Kidney (tissue), 13 donors: ENCODE measurements at regions not wholly inside any gene's neighbourhood (a gene's known extent, or its start where the extent isn't known, plus 50 kb on each side); places are given as distances from the start of the nearest gene placed in this dataset.

Experiments used
- DNase-seq, 5 donors: peaks; one replicate each; pipeline ENCODE4 v3.0.0-alpha.2; 2013 to 2020
- FAIRE-seq: peaks from 2 replicates; lab custom pipeline; 2012; peaks lifted over from hg19 to GRCh38; lab: Jason Lieb, UNC
- H3K27ac ChIP-seq, 2 donors: one replicate each; pipeline ENCODE4 v1.7.0; 2013; ENCODE audit warnings: low read depth in 2 of 2, low read length in 2 of 2, inconsistent platforms in 1 of 2
- H3K27me3 ChIP-seq: one replicate; pipeline ENCODE4 v1.7.1; 2013; ENCODE audit warnings: low read length, inconsistent platforms; ENCODE audit not compliant: control insufficient read depth, insufficient read depth
- H3K36me3 ChIP-seq, 3 donors: one replicate each; pipeline versions ENCODE4 v1.7.0 to v1.7.1; 2013; ENCODE audit warnings: low read length in 3 of 3, control low read depth in 1 of 3, inconsistent platforms in 1 of 3; ENCODE audit not compliant: insufficient read depth in 3 of 3, control insufficient read depth in 2 of 3
- H3K4me1 ChIP-seq, 3 donors: one replicate each; pipeline versions ENCODE4 v1.7.0 to v1.7.1; 2013; ENCODE audit warnings: low read length in 3 of 3, inconsistent platforms in 1 of 3, low read depth in 1 of 3; ENCODE audit not compliant: control insufficient read depth in 2 of 3, insufficient read depth in 2 of 3
- H3K4me3 ChIP-seq, 3 donors: one replicate each; pipeline versions ENCODE4 v1.7.0 to v1.8.1; 2013; ENCODE audit warnings: low read length in 3 of 3, control low read depth in 1 of 3, inconsistent platforms in 1 of 3
- H3K9ac ChIP-seq, 3 donors: one replicate each; pipeline versions ENCODE4 v1.7.0 to v1.7.1; 2013; ENCODE audit warnings: low read length in 3 of 3, control low read depth in 1 of 3, inconsistent platforms in 1 of 3
- H3K9me3 ChIP-seq, 3 donors: one replicate each; pipeline versions ENCODE4 v1.7.0 to v1.7.1; 2013; ENCODE audit warnings: low read length in 3 of 3, control low read depth in 1 of 3, inconsistent platforms in 1 of 3; ENCODE audit not compliant: control insufficient read depth in 2 of 3, insufficient read depth in 1 of 3
- CTCF ChIP-seq: IDR thresholded peaks from 3 replicates; pipeline ENCODE4 v1.5.1; 2012; ENCODE audit warnings: mild to moderate bottlenecking, moderate library complexity, borderline replicate concordance; ENCODE audit not compliant: insufficient read depth; ENCODE audit errors: extremely low read depth
- intact Hi-C: fragments of 100-400 bp; cut with DNase I; formaldehyde crosslinking; loops from one replicate; pipeline ENCODE4 v1.11.1; 2022
- donor health status: control.
- donor health status: control.
- donor health status: control.
- donor health status: control.
- donor health status: control.
- donor health status: DM: yes; HTN: yes; CAD: no.
- donor health status: Normal renal cell carcinoma (clear cell type).

- H3K36me3 ChIP-seq: no peaks in the 10 kb centered on the region
- no peaks in the 10 kb centered on the region for H3K27me3 ChIP-seq
- no peak overlapping the region for H3K27ac ChIP-seq
- no peak for TF ChIP-seq CTCF
- intact Hi-C loops: no loop called here
- no peak for FAIRE-seq
- DNase-seq: no peak
- H3K9me3 ChIP-seq: no peaks in the 10 kb centered on the region
- no peak overlapping the region for H3K4me3 ChIP-seq
- H3K4me1 ChIP-seq: no peaks in the 10 kb centered on the region
- H3K9ac ChIP-seq: no peak overlapping the region
Observed at GRCh38 chr2:173513107-173513727, 158.5 kb downstream of the CDCA7 start.

- Histone ChIP-seq H3K9me3 (no peaks in the 10 kb centered on the region), H3K4me1 (no peaks in the 10 kb centered on the region), H3K27ac (no peak overlapping the region), H3K9ac (no peak overlapping the region), H3K36me3 (no peaks in the 10 kb centered on the region), H3K27me3 (no peaks in the 10 kb centered on the region), H3K4me3 (no peak overlapping the region)
- intact Hi-C loops: no loop called here
- TF ChIP-seq CTCF: no peak
- DNase-seq (no peak), FAIRE-seq (no peak)
Observed at GRCh38 chr2:173520918-173521317, 166.2 kb downstream of the CDCA7 start.

GRCh38 chr2:173521450-173522192 is 166.9 kb downstream of the CDCA7 start:
- DNase-seq (no peak), FAIRE-seq (no peak)
- H3K36me3 ChIP-seq: no peaks in the 10 kb centered on the region
- H3K27ac ChIP-seq: no peak overlapping the region
- no peak overlapping the region for H3K9ac ChIP-seq
- no peaks in the 10 kb centered on the region for H3K4me1 ChIP-seq
- H3K27me3 ChIP-seq: no peaks in the 10 kb centered on the region
- no peaks in the 10 kb centered on the region for H3K9me3 ChIP-seq
- H3K4me3 ChIP-seq: no peak overlapping the region
- no peak for TF ChIP-seq CTCF
- intact Hi-C loops: no loop called here
